IMR-90 (cell line): ENCODE measurements at regions not wholly inside any gene's neighbourhood (a gene's known extent, or its start where the extent isn't known, plus 50 kb on each side); places are given as distances from the start of the nearest gene placed in this dataset.

ENCODE experiments used
- ATAC-seq: fragments of 200-7000 bp; cut with Tn5 transposase; 2 replicates; pipeline ENCODE4 v1.9.1; 2020; ENCODE audit warnings: low read depth, mild to moderate bottlenecking, moderate library complexity
- BruUV-seq: library from RNA; stranded (reverse); fragments of 400-500 nt; replicated peaks from 2 replicates; lab custom pipeline; 2021; lab: Mats Ljungman, UMichigan
- CTCF ChIA-PET: fragments of 300-600 bp; formaldehyde crosslinking; extraction: SDS; loops from one replicate; lab custom pipeline; 2021; ENCODE audit warnings: antibody characterized with exemption; lab: Yijun Ruan, JAX
- POLR2A ChIA-PET: fragments of 300-600 bp; sonication (Branson Sonifier 250); formaldehyde crosslinking; loops from one replicate; lab custom pipeline; 2022; ENCODE audit warnings: antibody characterized with exemption; ENCODE audit not compliant: unreplicated experiment; lab: Charles Lee
- DNase-seq: peaks from one replicate; pipeline ENCODE4 v3.0.0; 2013
- H2AFZ ChIP-seq: replicated peaks from 2 replicates; pipeline ENCODE3; 2013; ENCODE audit warnings: low read length, mild to moderate bottlenecking; ENCODE audit not compliant: poor library complexity
- H2AK5ac ChIP-seq: 2 replicates; pipeline ENCODE4 v1.6.1; 2013; ENCODE audit warnings: low read depth, low read length, inconsistent platforms
- H2AK9ac ChIP-seq: replicated peaks from 2 replicates; pipeline ENCODE3; 2013; ENCODE audit warnings: mild to moderate bottlenecking, low read depth, low read length, moderate library complexity; ENCODE audit not compliant: poor library complexity
- H2BK120ac ChIP-seq: 2 replicates; pipeline ENCODE4 v1.6.1; 2013; ENCODE audit warnings: low read depth, low read length, inconsistent platforms
- H2BK15ac ChIP-seq: 3 replicates; pipeline ENCODE4 v1.6.1; 2013; ENCODE audit warnings: low read depth, low read length, inconsistent platforms
- H2BK20ac ChIP-seq: 2 replicates; pipeline ENCODE4 v1.6.1; 2013; ENCODE audit warnings: low read depth, mild to moderate bottlenecking, inconsistent platforms, low read length, moderate library complexity
- H2BK5ac ChIP-seq: 2 replicates; pipeline ENCODE4 v1.6.1; 2013; ENCODE audit warnings: mild to moderate bottlenecking, low read depth, low read length, inconsistent platforms; ENCODE audit not compliant: poor library complexity, severe bottlenecking
- H3K14ac ChIP-seq: replicated peaks from 2 replicates; pipeline ENCODE4 v1.6.1; 2013; ENCODE audit warnings: low read depth, low read length, inconsistent platforms
- H3K18ac ChIP-seq: 2 replicates; pipeline ENCODE4 v1.6.1; 2013; ENCODE audit warnings: low read depth, low read length, control low read depth
- H3K23ac ChIP-seq: 2 replicates; pipeline ENCODE4 v1.6.1; 2013; ENCODE audit warnings: low read depth, low read length, inconsistent platforms
- H3K27ac ChIP-seq: 2 replicates; pipeline ENCODE4 v1.5.1; 2013; ENCODE audit warnings: mild to moderate bottlenecking, control low read depth, low read length; ENCODE audit not compliant: insufficient read depth
- H3K27me3 ChIP-seq: 2 replicates; pipeline ENCODE4 v1.6.1; 2013; ENCODE audit warnings: low read length; ENCODE audit not compliant: control insufficient read depth, insufficient read depth
- H3K36me3 ChIP-seq: 2 replicates; pipeline ENCODE4 v1.6.1; 2013; ENCODE audit warnings: low read length, mixed read lengths; ENCODE audit not compliant: control insufficient read depth, insufficient read depth
- H3K4ac ChIP-seq: 2 replicates; pipeline ENCODE4 v1.6.1; 2013; ENCODE audit warnings: low read depth, low read length, inconsistent platforms
- H3K4me1 ChIP-seq: 2 replicates; pipeline ENCODE4 v1.6.1; 2013; ENCODE audit warnings: low read length, mixed read lengths; ENCODE audit not compliant: control insufficient read depth, insufficient read depth
- H3K4me2 ChIP-seq: 2 replicates; pipeline ENCODE4 v1.6.1; 2013; ENCODE audit warnings: low read depth, mild to moderate bottlenecking, control low read depth, low read length, moderate library complexity
- H3K4me3 ChIP-seq: 2 replicates; pipeline ENCODE4 v1.5.1; 2013; ENCODE audit warnings: low read depth, mild to moderate bottlenecking, control low read depth, low read length, moderate library complexity; ENCODE audit not compliant: insufficient read depth
- H3K56ac ChIP-seq: 2 replicates; pipeline ENCODE4 v1.6.1; 2013; ENCODE audit warnings: low read length, inconsistent platforms; ENCODE audit not compliant: insufficient read depth; ENCODE audit errors: extremely low read depth
- H3K79me1 ChIP-seq, 2 experiments: 2 replicates each; pipeline ENCODE4 v1.6.1; 2013; ENCODE audit warnings: low read length in 2 of 2, inconsistent platforms in 1 of 2, low read depth in 1 of 2
- H3K9ac ChIP-seq: 2 replicates; pipeline ENCODE4 v1.6.1; 2013; ENCODE audit warnings: low read depth, low read length, control low read depth
- H3K9me1 ChIP-seq: 2 replicates; pipeline ENCODE4 v1.6.1; 2013; ENCODE audit warnings: low read length, inconsistent platforms; ENCODE audit not compliant: insufficient read depth
- H3K9me3 ChIP-seq: 2 replicates; pipeline ENCODE4 v1.6.1; 2013; ENCODE audit warnings: low read length; ENCODE audit not compliant: control insufficient read depth, insufficient read depth
- H4K20me1 ChIP-seq: 2 replicates; pipeline ENCODE4 v1.6.1; 2013; ENCODE audit warnings: low read length, inconsistent platforms; ENCODE audit not compliant: insufficient read depth
- H4K5ac ChIP-seq: 2 replicates; pipeline ENCODE4 v1.6.1; 2013; ENCODE audit warnings: mild to moderate bottlenecking, low read depth, low read length, control low read depth
- H4K8ac ChIP-seq, 2 experiments: 2 replicates each; pipeline ENCODE4 v1.6.1; 2013; ENCODE audit warnings: low read depth in 2 of 2, low read length in 2 of 2, control low read depth in 1 of 2, inconsistent platforms in 1 of 2
- H4K91ac ChIP-seq: 2 replicates; pipeline ENCODE4 v1.6.1; 2013; ENCODE audit warnings: low read depth, low read length, inconsistent platforms; ENCODE audit not compliant: insufficient read depth
- BHLHE40 ChIP-seq: fragments of 150-350 bp; IDR thresholded peaks from 2 replicates; pipeline ENCODE4 v1.6.1; 2016; ENCODE audit warnings: mild to moderate bottlenecking, low read depth, low read length
- CEBPB ChIP-seq: IDR thresholded peaks from 2 replicates; pipeline ENCODE4 v1.6.1; 2012; ENCODE audit warnings: low read depth, low read length, improper control_type of control experiment
- CHD1 ChIP-seq: IDR thresholded peaks from 2 replicates; pipeline ENCODE4 v1.6.1; 2012; ENCODE audit warnings: low read depth, low read length, improper control_type of control experiment
- CTCF ChIP-seq: conservative IDR thresholded peaks from 2 replicates; pipeline ENCODE4 v1.5.1; 2012; ENCODE audit warnings: mild to moderate bottlenecking, low read depth, low read length, improper control_type of control experiment
- ELK1 ChIP-seq: fragments of 150-350 bp; IDR thresholded peaks from 2 replicates; pipeline ENCODE4 v1.6.1; 2016; ENCODE audit warnings: low read depth, mild to moderate bottlenecking, low read length, moderate library complexity, borderline replicate concordance
- FOS ChIP-seq: fragments of 150-350 bp; IDR thresholded peaks from 2 replicates; pipeline ENCODE4 v1.6.1; 2016; ENCODE audit warnings: low read depth, low read length
- MAFK ChIP-seq: IDR thresholded peaks from 2 replicates; pipeline ENCODE4 v1.6.1; 2012; ENCODE audit warnings: low read depth, low read length, improper control_type of control experiment
- MAZ ChIP-seq: IDR thresholded peaks from 2 replicates; pipeline ENCODE4 v1.6.1; 2012; ENCODE audit warnings: low read depth, mild to moderate bottlenecking, low read length, improper control_type of control experiment, moderate library complexity, borderline replicate concordance
- MXI1 ChIP-seq: IDR thresholded peaks from 2 replicates; pipeline ENCODE4 v1.6.1; 2012; ENCODE audit warnings: low read depth, mild to moderate bottlenecking, low read length, moderate library complexity, borderline replicate concordance
- NFE2L2 ChIP-seq: fragments of 150-350 bp; IDR thresholded peaks from 2 replicates; pipeline ENCODE4 v1.6.1; 2016; ENCODE audit warnings: low read depth, mild to moderate bottlenecking, low read length
- POLR2A ChIP-seq: IDR thresholded peaks from 2 replicates; pipeline ENCODE4 v1.6.1; 2012; ENCODE audit warnings: mild to moderate bottlenecking, low read depth, low read length
- RAD21 ChIP-seq: IDR thresholded peaks from 2 replicates; pipeline ENCODE4 v1.6.1; 2012; ENCODE audit warnings: low read length, improper control_type of control experiment
- RCOR1 ChIP-seq: IDR thresholded peaks from 2 replicates; pipeline ENCODE4 v1.6.1; 2012; ENCODE audit warnings: mild to moderate bottlenecking, low read length, improper control_type of control experiment; ENCODE audit not compliant: insufficient replicate concordance
- RFX5 ChIP-seq: IDR thresholded peaks from 2 replicates; pipeline ENCODE4 v1.8.0; 2012; ENCODE audit warnings: low read depth, mild to moderate bottlenecking, low read length, moderate library complexity
- SMC3 ChIP-seq: fragments of 150-350 bp; IDR thresholded peaks from 2 replicates; pipeline ENCODE4 v1.6.1; 2016; ENCODE audit warnings: low read depth, mild to moderate bottlenecking, antibody characterized with exemption, low read length, moderate library complexity
- WGBS, 2 experiments: methylation state at CpG; one replicate each; pipeline versions ENCODE4 v1.1.5 to v1.1.7; 2013; ENCODE audit warnings: missing lambda C conversion rate in 2 of 2; ENCODE audit not compliant: insufficient read length in 1 of 2; ENCODE audit errors: extremely low coverage in 2 of 2; 5-methylcytosine and 5-hydroxymethylcytosine counted together
- dilution Hi-C: fragments of 300-500 bp; cut with HindIII; formaldehyde crosslinking; loops from one replicate; pipeline ENCODE4 v1.14.3; 2018; ENCODE audit warnings: low sequenced_read_pairs; ENCODE audit not compliant: unreplicated experiment
- in situ Hi-C: fragments of 300-500 bp; cut with MboI; formaldehyde crosslinking; loops from 3 replicates; pipeline ENCODE4 v1.14.3; 2019; ENCODE audit warnings: low sequenced_read_pairs, inconsistent platforms, mixed read lengths
- intact Hi-C: fragments of 100-400 bp; cut with micrococcal nuclease; formaldehyde crosslinking; loops from 2 replicates; pipeline ENCODE4 v1.10.0; 2022
- TF ChIP-seq, protein P1 (sequence below): fragments of 150-350 bp; IDR thresholded peaks from 2 replicates; pipeline ENCODE4 v1.6.1; 2017; ENCODE audit warnings: mild to moderate bottlenecking, antibody characterized with exemption, low read length, low read depth

- H2AK5ac ChIP-seq: no peak overlapping the region
- H4K5ac ChIP-seq: no peak overlapping the region
- H3K4me1 ChIP-seq: no peaks in the 10 kb centered on the region
- H2BK5ac ChIP-seq: no peak overlapping the region
- no peak overlapping the region for H3K4me3 ChIP-seq
- dilution Hi-C loops: no loop called here
- whole genome bisulfite sequencing, 2 experiments: no CpG with 5 or more reads among the region's 4 CpGs
- H2BK20ac ChIP-seq: no peak overlapping the region
- H3K27ac ChIP-seq: no peak overlapping the region
- in situ Hi-C loops: no loop called here
- ChIA-PET POLR2A (no interaction called here), CTCF (no interaction called here)
- no TSS peak for BruUV-seq
- no peak overlapping the region for H4K8ac ChIP-seq
- H4K20me1 ChIP-seq: no peaks in the 10 kb centered on the region
- no peak overlapping the region for H3K9ac ChIP-seq
- H3K4me2 ChIP-seq: no peak overlapping the region
- no peak overlapping the region for H3K18ac ChIP-seq
- no peak overlapping the region for H2AK9ac ChIP-seq
- H3K23ac ChIP-seq: no peak overlapping the region
- no peaks in the 10 kb centered on the region for H3K36me3 ChIP-seq
- no peak overlapping the region for H4K91ac ChIP-seq
- TF ChIP-seq CTCF: no peak
- TF ChIP-seq CEBPB: no peak
- no peak for TF ChIP-seq NFE2L2
- no peak for TF ChIP-seq MAZ
- no peak for TF ChIP-seq SMC3
- TF ChIP-seq RFX5: no peak
- TF ChIP-seq FOS: no peak
- no peak for TF ChIP-seq RAD21
- no peak for TF ChIP-seq MXI1
- no peak for TF ChIP-seq CHD1
- TF ChIP-seq POLR2A: no peak
- TF ChIP-seq RCOR1: no peak
- TF ChIP-seq BHLHE40: no peak
- no peak for TF ChIP-seq ELK1
- no peak for TF ChIP-seq MAFK
- TF ChIP-seq, protein P1, sequence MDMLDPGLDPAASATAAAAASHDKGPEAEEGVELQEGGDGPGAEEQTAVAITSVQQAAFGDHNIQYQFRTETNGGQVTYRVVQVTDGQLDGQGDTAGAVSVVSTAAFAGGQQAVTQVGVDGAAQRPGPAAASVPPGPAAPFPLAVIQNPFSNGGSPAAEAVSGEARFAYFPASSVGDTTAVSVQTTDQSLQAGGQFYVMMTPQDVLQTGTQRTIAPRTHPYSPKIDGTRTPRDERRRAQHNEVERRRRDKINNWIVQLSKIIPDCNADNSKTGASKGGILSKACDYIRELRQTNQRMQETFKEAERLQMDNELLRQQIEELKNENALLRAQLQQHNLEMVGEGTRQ: no peak
- H2AFZ ChIP-seq: no peak overlapping the region
- H3K9me3 ChIP-seq: no peaks in the 10 kb centered on the region
- intact Hi-C loops: no loop called here
- H3K14ac ChIP-seq: no peak overlapping the region
- no peak overlapping the region for H2BK15ac ChIP-seq
- H2BK120ac ChIP-seq: no peak overlapping the region
- H3K4ac ChIP-seq: no peak overlapping the region
- no peaks in the 10 kb centered on the region for H3K27me3 ChIP-seq
- no peak overlapping the region for H3K56ac ChIP-seq
- no peaks in the 10 kb centered on the region for H3K79me1 ChIP-seq
- no peak for DNase-seq
- no peak for ATAC-seq
- H3K9me1 ChIP-seq: no peaks in the 10 kb centered on the region
Observed at GRCh38 chr5:159417170-159417569, 86.9 kb upstream of the IL12B start.
